LNCAP (cell line): ENCODE measurements at regions not wholly inside any gene's neighbourhood (a gene's known extent, or its start where the extent isn't known, plus 50 kb on each side); places are given as distances from the start of the nearest gene placed in this dataset.

ENCODE experiments used
- CTCF ChIP-seq: fragments of 450-650 bp; IDR thresholded peaks from 2 replicates; pipeline ENCODE4 v1.5.1; 2017; ENCODE audit warnings: mild to moderate bottlenecking

GRCh38 chr7:155203882-155204691 lies 93.6 kb upstream of the INSIG1 start:
- no peak for TF ChIP-seq CTCF

- TF ChIP-seq CTCF, result no peak
These were observed 92.8 kb upstream of the INSIG1 start for GRCh38 chr7:155204744-155205367.

GRCh38 chr7:155205368-155206317 lies 92.0 kb upstream of the INSIG1 start:
- TF ChIP-seq CTCF, result no peak

- no peak for TF ChIP-seq CTCF
These were observed 91.2 kb upstream of the INSIG1 start for GRCh38 chr7:155206318-155207020.

GRCh38 chr7:155207326-155208002 lies 90.2 kb upstream of the INSIG1 start:
- TF ChIP-seq CTCF, result no peak

GRCh38 chr7:155208681-155209477 lies 88.8 kb upstream of the INSIG1 start:
- TF ChIP-seq CTCF, result no peak
